ENCODE measurements at regions not wholly inside any gene's neighbourhood (a gene's known extent, or its start where the extent isn't known, plus 50 kb on each side); places are given as distances from the start of the nearest gene placed in this dataset.
"Not testable (repeated sequence)": the region's sequence is repeated elsewhere in the genome, so short reads cannot be mapped to it uniquely, and the experiment has no call there.

DNA sequence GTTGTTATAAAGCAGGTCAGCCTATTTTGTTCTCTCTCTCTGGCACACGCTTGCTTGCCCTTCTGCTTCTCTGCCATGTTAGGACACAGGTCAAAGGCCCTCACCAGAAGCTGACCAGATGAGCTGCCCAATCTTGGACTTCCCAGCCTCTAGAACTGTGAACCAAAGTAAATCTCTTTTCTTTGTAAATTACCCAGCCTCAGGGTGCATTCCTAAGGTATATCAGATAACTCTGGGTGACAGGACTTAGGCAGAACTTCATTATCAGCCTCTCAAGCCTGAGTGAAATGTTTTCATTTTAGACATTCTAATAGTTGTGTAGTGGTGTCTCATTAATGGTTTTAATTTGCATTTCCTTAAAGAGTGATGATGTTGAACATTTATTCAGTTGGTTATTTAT is 124.3 kb downstream of the CDRT15L2 start (continued):
- TF ChIP-seq, protein P1, sequence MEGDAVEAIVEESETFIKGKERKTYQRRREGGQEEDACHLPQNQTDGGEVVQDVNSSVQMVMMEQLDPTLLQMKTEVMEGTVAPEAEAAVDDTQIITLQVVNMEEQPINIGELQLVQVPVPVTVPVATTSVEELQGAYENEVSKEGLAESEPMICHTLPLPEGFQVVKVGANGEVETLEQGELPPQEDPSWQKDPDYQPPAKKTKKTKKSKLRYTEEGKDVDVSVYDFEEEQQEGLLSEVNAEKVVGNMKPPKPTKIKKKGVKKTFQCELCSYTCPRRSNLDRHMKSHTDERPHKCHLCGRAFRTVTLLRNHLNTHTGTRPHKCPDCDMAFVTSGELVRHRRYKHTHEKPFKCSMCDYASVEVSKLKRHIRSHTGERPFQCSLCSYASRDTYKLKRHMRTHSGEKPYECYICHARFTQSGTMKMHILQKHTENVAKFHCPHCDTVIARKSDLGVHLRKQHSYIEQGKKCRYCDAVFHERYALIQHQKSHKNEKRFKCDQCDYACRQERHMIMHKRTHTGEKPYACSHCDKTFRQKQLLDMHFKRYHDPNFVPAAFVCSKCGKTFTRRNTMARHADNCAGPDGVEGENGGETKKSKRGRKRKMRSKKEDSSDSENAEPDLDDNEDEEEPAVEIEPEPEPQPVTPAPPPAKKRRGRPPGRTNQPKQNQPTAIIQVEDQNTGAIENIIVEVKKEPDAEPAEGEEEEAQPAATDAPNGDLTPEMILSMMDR (IDR thresholded peaks at IDR 0.05 in 2 of 3, conservative IDR thresholded peaks at IDR 0.05 in 1 of 3; ENCODE audit: borderline replicate concordance in 1 of 3, insufficient read depth in 1 of 3, low read depth in 2 of 3, low read length in 2 of 3): no peak
- no peak for TF ChIP-seq RAD21 (IDR thresholded peaks at IDR 0.05; ENCODE audit: low read depth)

GRCh38 chr17:20705186-20705585 is 125.7 kb downstream of the CDRT15L2 start:
- H3K36me3 ChIP-seq (ENCODE audit: control insufficient read depth in 1 of 2, insufficient read depth in 2 of 2, low read length in 2 of 2); POLR2A ChIA-PET; RAD21 ChIA-PET (ENCODE audit: low non-redundant PET in 1 of 2, low total read pairs in 2 of 2, uncharacterized antibody in 2 of 2, unreplicated experiment in 2 of 2); H3K79me2 ChIP-seq (ENCODE audit: insufficient read depth, low read length); H4K20me1 ChIP-seq (ENCODE audit: insufficient read depth); H3K9me2 ChIP-seq (ENCODE audit: insufficient read depth); H3K27me3 ChIP-seq (ENCODE audit: insufficient read depth, low read length); H3K4me2 ChIP-seq (ENCODE audit: low read length); H3K4me1 ChIP-seq (ENCODE audit: control insufficient read depth in 1 of 2, insufficient read depth in 2 of 2, low read length in 2 of 2); CTCF ChIA-PET; H3K27ac ChIP-seq (ENCODE audit: low read depth, low read length); DNase-seq (ENCODE audit: low read depth, low spot score); ATAC-seq; H3K4me3 ChIP-seq (replicated peaks in 1 of 2; ENCODE audit: low read depth in 1 of 2, low read length in 2 of 2); H3K9me3 ChIP-seq (ENCODE audit: control insufficient read depth in 1 of 2, insufficient read depth in 1 of 2, low read depth in 1 of 2, low read length in 2 of 2); intact Hi-C loops (cut with micrococcal nuclease); H3K9ac ChIP-seq (ENCODE audit: low read length); BruUV-seq (replicated peaks); H2AFZ ChIP-seq (ENCODE audit: low read depth, low read length, poor library complexity, severe bottlenecking): not testable (repeated sequence)

DNA sequence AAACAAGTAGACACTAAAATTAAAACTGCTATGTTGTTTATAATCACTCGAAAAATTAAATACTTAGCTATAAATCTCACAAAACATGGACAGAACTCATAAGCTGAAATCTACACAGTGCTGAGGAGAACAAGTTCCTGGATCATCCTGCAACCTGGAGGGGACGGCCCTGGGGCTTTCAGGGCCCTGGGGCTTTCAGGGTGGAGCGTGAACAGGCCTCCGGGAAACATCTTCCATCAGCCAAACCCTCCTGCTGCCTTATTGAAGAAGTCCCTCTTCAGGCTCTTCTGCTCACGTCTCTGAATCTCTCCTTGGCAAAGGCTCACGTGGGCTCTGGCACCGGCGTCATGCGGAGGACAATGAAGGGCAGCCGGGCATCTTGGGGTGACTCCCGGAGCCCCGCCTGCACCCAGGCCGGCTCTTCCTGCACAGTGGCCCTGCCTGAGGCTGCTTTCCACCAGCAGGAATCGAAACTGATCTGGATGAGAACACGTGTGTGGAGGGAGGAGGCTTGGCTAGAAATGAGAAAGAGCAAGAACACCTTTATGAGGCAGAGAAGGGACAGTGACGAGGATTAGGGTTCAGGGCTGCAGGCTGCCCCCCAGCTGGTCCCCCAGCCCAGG is 127.3 kb downstream of the CDRT15L2 start:
- H3K27me3 ChIP-seq (ENCODE audit: insufficient read depth, low read length): no peaks in the 10 kb centered on the region
- H3K36me3 ChIP-seq (ENCODE audit: control insufficient read depth in 1 of 2, insufficient read depth in 2 of 2, low read length in 2 of 2): no peaks in the 10 kb centered on the region
- no peak overlapping the region for H2AFZ ChIP-seq (ENCODE audit: low read depth, low read length, poor library complexity, severe bottlenecking)
- no peak overlapping the region for H3K4me2 ChIP-seq (ENCODE audit: low read length)
- no peak for ATAC-seq
- no TSS peak for BruUV-seq (replicated peaks)
- RAD21 ChIA-PET (ENCODE audit: low non-redundant PET in 1 of 2, low total read pairs in 2 of 2, uncharacterized antibody in 2 of 2, unreplicated experiment in 2 of 2): no interaction called here
- DNase-seq (ENCODE audit: low read depth, low spot score): no peak
- no peaks in the 10 kb centered on the region for H3K79me2 ChIP-seq (ENCODE audit: insufficient read depth, low read length)
- H3K9me2 ChIP-seq (ENCODE audit: insufficient read depth): no peaks in the 10 kb centered on the region
- no peaks in the 10 kb centered on the region for H4K20me1 ChIP-seq (ENCODE audit: insufficient read depth)
- POLR2A ChIA-PET: no interaction called here
- no peak overlapping the region for H3K4me3 ChIP-seq (replicated peaks in 1 of 2; ENCODE audit: low read depth in 1 of 2, low read length in 2 of 2)
- H3K4me1 ChIP-seq (ENCODE audit: control insufficient read depth in 1 of 2, insufficient read depth in 2 of 2, low read length in 2 of 2): no peaks in the 10 kb centered on the region
- no peak overlapping the region for H3K9ac ChIP-seq (ENCODE audit: low read length)
- no peaks in the 10 kb centered on the region for H3K9me3 ChIP-seq (ENCODE audit: control insufficient read depth in 1 of 2, insufficient read depth in 1 of 2, low read depth in 1 of 2, low read length in 2 of 2)
- intact Hi-C loops (cut with micrococcal nuclease): no loop called here
- no peak overlapping the region for H3K27ac ChIP-seq (ENCODE audit: low read depth, low read length)
- CTCF ChIA-PET: no interaction called here
- TF ChIP-seq RAD21 (IDR thresholded peaks at IDR 0.05; ENCODE audit: low read depth) (no peak), TCF7L2 (IDR thresholded peaks at IDR 0.05; ENCODE audit: borderline replicate concordance, extremely low read depth, insufficient read depth, insufficient read length) (no peak), EGR1 (IDR thresholded peaks at IDR 0.05; ENCODE audit: low read depth) (no peak), SRF (IDR thresholded peaks at IDR 0.05; ENCODE audit: low read depth) (no peak), FOSL1 (IDR thresholded peaks at IDR 0.05; ENCODE audit: low read depth) (no peak), SP1 (IDR thresholded peaks at IDR 0.05; ENCODE audit: low read depth) (no peak), EZH2 (IDR thresholded peaks at IDR 0.05) (no peak), CEBPB (IDR thresholded peaks at IDR 0.05; ENCODE audit: low read depth) (no peak)
- TF ChIP-seq, protein P1 (IDR thresholded peaks at IDR 0.05 in 2 of 3, conservative IDR thresholded peaks at IDR 0.05 in 1 of 3; ENCODE audit: borderline replicate concordance in 1 of 3, insufficient read depth in 1 of 3, low read depth in 2 of 3, low read length in 2 of 3): no peak
- TF ChIP-seq, protein P2, sequence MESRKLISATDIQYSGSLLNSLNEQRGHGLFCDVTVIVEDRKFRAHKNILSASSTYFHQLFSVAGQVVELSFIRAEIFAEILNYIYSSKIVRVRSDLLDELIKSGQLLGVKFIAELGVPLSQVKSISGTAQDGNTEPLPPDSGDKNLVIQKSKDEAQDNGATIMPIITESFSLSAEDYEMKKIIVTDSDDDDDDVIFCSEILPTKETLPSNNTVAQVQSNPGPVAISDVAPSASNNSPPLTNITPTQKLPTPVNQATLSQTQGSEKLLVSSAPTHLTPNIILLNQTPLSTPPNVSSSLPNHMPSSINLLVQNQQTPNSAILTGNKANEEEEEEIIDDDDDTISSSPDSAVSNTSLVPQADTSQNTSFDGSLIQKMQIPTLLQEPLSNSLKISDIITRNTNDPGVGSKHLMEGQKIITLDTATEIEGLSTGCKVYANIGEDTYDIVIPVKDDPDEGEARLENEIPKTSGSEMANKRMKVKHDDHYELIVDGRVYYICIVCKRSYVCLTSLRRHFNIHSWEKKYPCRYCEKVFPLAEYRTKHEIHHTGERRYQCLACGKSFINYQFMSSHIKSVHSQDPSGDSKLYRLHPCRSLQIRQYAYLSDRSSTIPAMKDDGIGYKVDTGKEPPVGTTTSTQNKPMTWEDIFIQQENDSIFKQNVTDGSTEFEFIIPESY (IDR thresholded peaks at IDR 0.05; ENCODE audit: extremely low read depth, insufficient replicate concordance, low read length): no peak
- TF ChIP-seq, protein P3, sequence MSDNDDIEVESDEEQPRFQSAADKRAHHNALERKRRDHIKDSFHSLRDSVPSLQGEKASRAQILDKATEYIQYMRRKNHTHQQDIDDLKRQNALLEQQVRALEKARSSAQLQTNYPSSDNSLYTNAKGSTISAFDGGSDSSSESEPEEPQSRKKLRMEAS (IDR thresholded peaks at IDR 0.05): no peak

Data from HCT116 (cell line).